ENCODE measurements at regions not wholly inside any gene's neighbourhood (a gene's known extent, or its start where the extent isn't known, plus 50 kb on each side); places are given as distances from the start of the nearest gene placed in this dataset.
"Not testable (repeated sequence)": the region's sequence is repeated elsewhere in the genome, so short reads cannot be mapped to it uniquely, and the experiment has no call there.

DNA sequence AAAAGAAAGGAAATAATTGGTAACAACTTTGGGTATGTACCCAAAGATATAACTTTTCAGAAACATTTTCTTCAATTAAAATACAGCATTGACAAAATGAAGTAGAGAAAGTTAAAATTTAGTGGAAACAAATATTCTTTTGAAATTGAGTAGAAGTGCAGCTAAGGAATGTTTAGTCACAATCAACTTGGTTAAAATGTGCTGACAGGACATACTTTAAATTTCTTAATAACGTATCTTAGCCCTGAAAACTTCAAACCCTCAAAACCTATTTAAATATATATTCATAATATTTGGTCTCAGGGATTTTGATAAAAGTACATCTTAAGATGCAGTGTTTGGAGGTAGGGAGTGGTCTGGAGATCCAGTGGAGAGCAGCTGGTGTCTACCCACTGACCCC is 240.8 kb downstream of the DKK2 start:
- no peak overlapping the region for H3K9ac ChIP-seq (ENCODE audit: low read length)
- no peak overlapping the region for H2AFZ ChIP-seq (ENCODE audit: low read length)
- no peak for DNase-seq
- H3K4me1 ChIP-seq (ENCODE audit: low read length) = no peaks in the 10 kb centered on the region
- H4K20me1 ChIP-seq (ENCODE audit: insufficient read depth, low read depth, low read length) = no peaks in the 10 kb centered on the region
- no peaks in the 10 kb centered on the region for H3K79me2 ChIP-seq (ENCODE audit: low read length)
- no peaks in the 10 kb centered on the region for H3K9me3 ChIP-seq (ENCODE audit: low read length)
- no peaks in the 10 kb centered on the region for H3K9me2 ChIP-seq (replicated peaks; ENCODE audit: insufficient read depth, low read length)
- no peak overlapping the region for H3K4me3 ChIP-seq (ENCODE audit: low read length)
- no peak overlapping the region for H3K27ac ChIP-seq (ENCODE audit: low read length)
- H3K27me3 ChIP-seq (ENCODE audit: low read length) = no peaks in the 10 kb centered on the region
- H3K36me3 ChIP-seq (ENCODE audit: insufficient read depth, low read length) = no peaks in the 10 kb centered on the region
- no peak overlapping the region for H3K4me2 ChIP-seq (ENCODE audit: low read depth, low read length, poor library complexity, severe bottlenecking)

DNA sequence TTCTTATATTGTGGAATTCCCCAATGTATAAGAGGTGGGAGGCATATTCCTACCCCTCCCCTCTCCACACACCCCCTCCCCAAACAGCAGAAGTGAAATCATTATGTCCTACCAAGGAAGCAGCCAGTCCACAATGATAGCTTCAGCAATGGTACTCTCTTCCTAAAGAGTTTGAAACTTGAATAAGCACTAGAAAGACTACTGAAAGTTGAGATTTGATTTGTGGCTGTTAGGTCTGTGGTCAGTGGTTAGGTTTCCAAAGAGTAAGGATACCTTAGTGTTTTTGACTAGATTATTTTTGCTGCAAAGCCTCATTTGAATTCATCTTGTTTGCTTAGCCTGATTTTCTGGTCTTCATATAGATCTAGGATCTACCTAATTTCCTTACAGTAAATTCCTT is 242.2 kb downstream of the DKK2 start:
- Histone ChIP-seq H4K20me1 (ENCODE audit: insufficient read depth, low read depth, low read length) (no peaks in the 10 kb centered on the region), H3K9me3 (ENCODE audit: low read length) (no peaks in the 10 kb centered on the region), H3K27ac (ENCODE audit: low read length) (no peak overlapping the region), H3K4me1 (ENCODE audit: low read length) (no peaks in the 10 kb centered on the region), H3K9ac (ENCODE audit: low read length) (no peak overlapping the region), H3K36me3 (ENCODE audit: insufficient read depth, low read length) (no peaks in the 10 kb centered on the region), H3K4me3 (ENCODE audit: low read length) (no peak overlapping the region), H2AFZ (ENCODE audit: low read length) (no peak overlapping the region), H3K9me2 (replicated peaks; ENCODE audit: insufficient read depth, low read length) (no peaks in the 10 kb centered on the region), H3K79me2 (ENCODE audit: low read length) (no peaks in the 10 kb centered on the region), H3K4me2 (ENCODE audit: low read depth, low read length, poor library complexity, severe bottlenecking) (no peak overlapping the region), H3K27me3 (ENCODE audit: low read length) (no peaks in the 10 kb centered on the region)
- DNase-seq = no peak

DNA sequence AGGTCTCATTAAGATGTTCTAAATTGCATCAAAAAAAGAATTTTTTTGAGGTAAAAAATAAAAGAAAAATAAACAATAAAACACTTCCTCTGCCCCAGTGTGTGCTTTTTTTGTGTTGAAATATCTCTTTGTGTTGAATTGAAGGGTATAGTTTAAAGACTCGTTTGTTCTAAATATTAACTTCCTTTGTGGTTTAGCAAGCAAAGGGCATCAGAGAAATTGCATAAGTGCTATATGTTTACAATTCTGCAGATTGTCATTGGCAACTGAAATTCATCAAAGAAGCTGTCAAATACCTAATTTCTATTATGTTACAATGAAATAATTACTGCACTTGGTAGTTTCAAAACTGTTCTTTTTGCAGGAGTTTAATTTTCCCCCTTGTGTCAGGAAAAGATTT is 260.5 kb downstream of the DKK2 start:
- no peak for DNase-seq
- no peaks in the 10 kb centered on the region for H3K36me3 ChIP-seq (ENCODE audit: insufficient read depth, low read length)
- H3K9me2 ChIP-seq (replicated peaks; ENCODE audit: insufficient read depth, low read length) = no peaks in the 10 kb centered on the region; the same call in 1 of the 2 replicates
- H3K79me2 ChIP-seq (ENCODE audit: low read length) = no peaks in the 10 kb centered on the region
- no peaks in the 10 kb centered on the region for H4K20me1 ChIP-seq (ENCODE audit: insufficient read depth, low read depth, low read length)
- no peak overlapping the region for H3K27ac ChIP-seq (ENCODE audit: low read length)
- H3K9ac ChIP-seq (ENCODE audit: low read length) = no peak overlapping the region
- no peak overlapping the region for H3K4me2 ChIP-seq (ENCODE audit: low read depth, low read length, poor library complexity, severe bottlenecking)
- H3K27me3 ChIP-seq (ENCODE audit: low read length) = no peaks in the 10 kb centered on the region
- no peaks in the 10 kb centered on the region for H3K4me1 ChIP-seq (ENCODE audit: low read length)
- H2AFZ ChIP-seq (ENCODE audit: low read length) = no peak overlapping the region
- no peaks in the 10 kb centered on the region for H3K9me3 ChIP-seq (ENCODE audit: low read length)
- no peak overlapping the region for H3K4me3 ChIP-seq (ENCODE audit: low read length)

DNA sequence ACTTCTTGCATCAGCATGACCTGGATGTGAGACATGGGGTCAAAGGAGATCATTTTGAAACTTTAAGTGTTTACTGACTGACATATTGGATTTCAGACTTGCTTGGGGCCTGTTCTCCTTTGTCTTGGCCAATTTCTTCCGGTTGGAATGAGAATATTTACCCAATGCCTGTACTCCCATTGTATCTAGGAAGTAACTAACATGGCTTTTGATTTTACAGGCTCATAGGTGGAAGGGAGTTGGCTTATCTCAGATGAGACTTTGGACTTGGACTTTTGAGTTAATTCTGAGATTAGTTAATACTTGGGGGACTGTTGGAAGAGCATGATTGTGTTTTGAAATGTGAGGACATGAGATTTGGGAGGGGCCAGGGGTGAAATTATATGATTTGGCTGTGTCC is 262.1 kb downstream of the DKK2 start:
- not testable (repeated sequence) for H3K9me3 ChIP-seq (ENCODE audit: low read length); H3K36me3 ChIP-seq (ENCODE audit: insufficient read depth, low read length); H3K9ac ChIP-seq (ENCODE audit: low read length); DNase-seq; H3K79me2 ChIP-seq (ENCODE audit: low read length); H3K4me2 ChIP-seq (ENCODE audit: low read depth, low read length, poor library complexity, severe bottlenecking); H3K4me1 ChIP-seq (ENCODE audit: low read length); H4K20me1 ChIP-seq (ENCODE audit: insufficient read depth, low read depth, low read length); H3K4me3 ChIP-seq (ENCODE audit: low read length); H2AFZ ChIP-seq (ENCODE audit: low read length); H3K9me2 ChIP-seq (replicated peaks; ENCODE audit: insufficient read depth, low read length); H3K27ac ChIP-seq (ENCODE audit: low read length); H3K27me3 ChIP-seq (ENCODE audit: low read length)

DNA sequence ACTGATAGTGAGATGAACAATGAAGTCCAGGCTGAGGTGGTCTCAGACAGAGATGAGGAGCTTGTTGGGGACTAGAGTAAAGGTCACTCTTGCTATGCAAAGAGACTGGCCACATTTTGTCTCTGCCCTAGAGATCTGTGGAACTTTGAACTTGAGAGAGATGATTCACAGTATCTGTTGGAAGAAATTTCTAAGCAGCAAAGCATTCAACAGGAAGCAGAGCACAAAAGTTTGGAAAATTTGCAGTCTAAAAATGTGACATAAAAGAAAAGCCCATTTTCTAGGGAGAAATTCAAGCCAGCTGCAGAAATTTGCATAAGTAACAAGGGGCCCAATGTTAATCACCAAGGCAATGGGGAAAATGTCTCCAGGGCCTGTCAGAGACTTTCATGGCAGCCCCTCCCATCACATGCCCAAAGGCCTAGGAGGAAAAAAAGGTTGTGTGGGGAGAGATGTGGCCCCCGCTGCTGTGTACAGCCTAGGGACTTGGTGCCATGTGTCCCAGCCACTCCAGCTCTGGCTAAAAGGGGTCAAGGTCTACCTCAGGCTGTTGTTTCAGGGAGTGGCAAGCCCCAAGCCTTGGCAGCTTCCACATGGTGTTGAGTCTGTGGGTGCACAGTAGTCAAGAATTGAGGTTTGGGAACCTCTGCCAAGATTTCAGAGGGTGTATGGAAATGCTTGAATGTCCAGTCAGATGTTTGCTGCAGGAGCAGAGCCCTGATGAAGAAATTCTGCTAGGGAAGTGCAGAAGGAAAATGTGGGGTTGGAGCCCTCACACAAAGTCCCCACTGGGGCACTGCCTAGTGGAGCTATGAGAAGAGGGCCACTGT is 262.8 kb downstream of the DKK2 start:
- H3K4me1 ChIP-seq (ENCODE audit: low read length) = no peaks in the 10 kb centered on the region
- DNase-seq = no peak
- H3K9me2 ChIP-seq (replicated peaks; ENCODE audit: insufficient read depth, low read length) = 0 out of 2 replicates have a peak, but pooled peaks cover under 1% of the 10 kb centered on the region
- H3K79me2 ChIP-seq (ENCODE audit: low read length) = no peaks in the 10 kb centered on the region
- no peak overlapping the region for H3K27ac ChIP-seq (ENCODE audit: low read length)
- no peaks in the 10 kb centered on the region for H3K9me3 ChIP-seq (ENCODE audit: low read length)
- H3K27me3 ChIP-seq (ENCODE audit: low read length) = no peaks in the 10 kb centered on the region
- H3K4me3 ChIP-seq (ENCODE audit: low read length) = no peak overlapping the region
- H3K36me3 ChIP-seq (ENCODE audit: insufficient read depth, low read length) = no peaks in the 10 kb centered on the region
- H3K9ac ChIP-seq (ENCODE audit: low read length) = no peak overlapping the region
- H4K20me1 ChIP-seq (ENCODE audit: insufficient read depth, low read depth, low read length) = no peaks in the 10 kb centered on the region
- H2AFZ ChIP-seq (ENCODE audit: low read length) = no peak overlapping the region
- no peak overlapping the region for H3K4me2 ChIP-seq (ENCODE audit: low read depth, low read length, poor library complexity, severe bottlenecking)

DNA sequence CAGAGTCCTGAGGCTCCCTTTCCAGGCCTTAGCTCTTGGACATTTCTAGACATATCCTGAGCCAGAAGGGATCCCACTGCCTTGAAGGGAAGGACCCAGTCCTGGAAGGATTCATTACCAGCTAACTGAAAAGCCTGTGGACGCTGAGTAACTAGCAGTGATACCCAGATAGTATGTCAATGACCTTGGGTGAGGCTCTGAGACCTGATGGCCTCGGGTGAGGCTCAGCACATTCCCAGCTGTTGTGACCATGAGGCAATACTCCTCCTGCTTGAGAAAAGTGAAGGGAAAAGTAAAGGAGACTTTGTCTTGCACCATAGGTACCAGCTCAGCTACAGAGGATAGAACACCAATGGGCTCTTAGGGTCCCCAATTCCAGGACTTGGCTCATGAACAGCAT is 268.1 kb downstream of the DKK2 start:
- H3K79me2 ChIP-seq (ENCODE audit: low read length) = no peaks in the 10 kb centered on the region
- 0 out of 2 replicates have a peak, but pooled peaks cover 3% of the 10 kb centered on the region for H3K9me2 ChIP-seq (replicated peaks; ENCODE audit: insufficient read depth, low read length)
- H3K27me3 ChIP-seq (ENCODE audit: low read length) = no peaks in the 10 kb centered on the region
- H3K9me3 ChIP-seq (ENCODE audit: low read length) = no peaks in the 10 kb centered on the region
- no peaks in the 10 kb centered on the region for H3K4me1 ChIP-seq (ENCODE audit: low read length)
- H3K4me3 ChIP-seq (ENCODE audit: low read length) = no peak overlapping the region
- H2AFZ ChIP-seq (ENCODE audit: low read length) = no peak overlapping the region
- H3K4me2 ChIP-seq (ENCODE audit: low read depth, low read length, poor library complexity, severe bottlenecking) = no peak overlapping the region
- H3K9ac ChIP-seq (ENCODE audit: low read length) = no peak overlapping the region
- DNase-seq = no peak
- no peaks in the 10 kb centered on the region for H3K36me3 ChIP-seq (ENCODE audit: insufficient read depth, low read length)
- no peaks in the 10 kb centered on the region for H4K20me1 ChIP-seq (ENCODE audit: insufficient read depth, low read depth, low read length)
- no peak overlapping the region for H3K27ac ChIP-seq (ENCODE audit: low read length)

DNA sequence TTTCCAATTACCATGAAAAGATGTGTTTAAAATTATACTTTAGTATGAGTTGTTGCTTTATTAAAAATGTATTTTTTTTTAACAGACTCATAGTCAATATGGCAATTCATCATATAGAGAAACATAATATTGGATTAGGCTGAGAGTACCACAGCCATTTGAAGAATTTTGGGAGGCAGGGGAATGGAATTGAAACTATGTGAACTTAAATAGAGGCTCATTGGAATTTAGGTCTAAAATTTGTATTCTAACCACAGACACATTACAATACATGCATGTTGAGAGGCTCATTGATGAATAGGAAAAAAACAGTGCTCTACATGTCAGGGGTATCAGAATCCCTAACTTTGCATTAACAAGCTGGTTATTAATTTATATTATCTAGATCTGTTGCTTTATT is 269.6 kb downstream of the DKK2 start:
- 0 out of 2 replicates have a peak, but pooled peaks cover 3% of the 10 kb centered on the region for H3K9me2 ChIP-seq (replicated peaks; ENCODE audit: insufficient read depth, low read length)
- no peaks in the 10 kb centered on the region for H3K27me3 ChIP-seq (ENCODE audit: low read length)
- no peaks in the 10 kb centered on the region for H4K20me1 ChIP-seq (ENCODE audit: insufficient read depth, low read depth, low read length)
- H2AFZ ChIP-seq (ENCODE audit: low read length) = no peak overlapping the region
- H3K9me3 ChIP-seq (ENCODE audit: low read length) = no peaks in the 10 kb centered on the region
- DNase-seq = no peak
- no peak overlapping the region for H3K27ac ChIP-seq (ENCODE audit: low read length)
- no peaks in the 10 kb centered on the region for H3K4me1 ChIP-seq (ENCODE audit: low read length)
- no peaks in the 10 kb centered on the region for H3K79me2 ChIP-seq (ENCODE audit: low read length)
- H3K4me3 ChIP-seq (ENCODE audit: low read length) = no peak overlapping the region
- H3K9ac ChIP-seq (ENCODE audit: low read length) = no peak overlapping the region
- no peak overlapping the region for H3K4me2 ChIP-seq (ENCODE audit: low read depth, low read length, poor library complexity, severe bottlenecking)
- no peaks in the 10 kb centered on the region for H3K36me3 ChIP-seq (ENCODE audit: insufficient read depth, low read length)

DNA sequence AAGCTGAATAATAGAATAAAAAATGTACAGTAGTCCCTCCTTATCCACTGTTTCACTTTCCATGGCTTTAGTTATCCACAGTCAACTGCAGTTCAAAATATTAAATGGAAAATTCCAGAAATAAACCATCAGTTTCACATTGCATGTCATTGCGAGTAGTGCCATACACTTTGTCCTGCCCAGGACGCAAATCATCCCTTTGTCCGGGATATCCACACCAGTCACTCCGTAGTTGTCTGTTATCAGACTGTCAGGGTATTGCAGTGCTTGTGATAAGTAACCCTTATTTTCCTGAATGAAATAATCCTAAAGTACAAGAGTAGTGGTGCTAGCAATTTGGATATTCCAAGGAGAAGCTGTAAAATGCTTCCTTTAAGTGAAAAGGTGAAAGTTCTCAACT is 271.3 kb downstream of the DKK2 start:
- H3K4me2 ChIP-seq (ENCODE audit: low read depth, low read length, poor library complexity, severe bottlenecking) = no peak overlapping the region
- H3K27me3 ChIP-seq (ENCODE audit: low read length) = no peaks in the 10 kb centered on the region
- no peak for DNase-seq
- H3K9ac ChIP-seq (ENCODE audit: low read length) = no peak overlapping the region
- no peak overlapping the region for H3K27ac ChIP-seq (ENCODE audit: low read length)
- no peaks in the 10 kb centered on the region for H3K36me3 ChIP-seq (ENCODE audit: insufficient read depth, low read length)
- H3K79me2 ChIP-seq (ENCODE audit: low read length) = no peaks in the 10 kb centered on the region
- no peak overlapping the region for H3K4me3 ChIP-seq (ENCODE audit: low read length)
- H3K9me2 ChIP-seq (replicated peaks; ENCODE audit: insufficient read depth, low read length) = 0 out of 2 replicates have a peak, but pooled peaks cover 3% of the 10 kb centered on the region
- H2AFZ ChIP-seq (ENCODE audit: low read length) = no peak overlapping the region
- no peaks in the 10 kb centered on the region for H3K9me3 ChIP-seq (ENCODE audit: low read length)
- H3K4me1 ChIP-seq (ENCODE audit: low read length) = no peaks in the 10 kb centered on the region
- H4K20me1 ChIP-seq (ENCODE audit: insufficient read depth, low read depth, low read length) = no peaks in the 10 kb centered on the region

All from Karpas-422 (cell line).